Retinal pigment epithelial cell (primary cell): ENCODE measurements at regions not wholly inside any gene's neighbourhood (a gene's known extent, or its start where the extent isn't known, plus 50 kb on each side); places are given as distances from the start of the nearest gene placed in this dataset.

Source experiments
- DNase-seq: peaks from one replicate; pipeline ENCODE4 v3.0.0-alpha.2; 2010; ENCODE audit warnings: low read depth
- H3K4me3 ChIP-seq: 2 replicates; pipeline ENCODE4 v1.5.1; 2011; ENCODE audit warnings: mild to moderate bottlenecking, low read length, control low read depth, moderate library complexity
- CTCF ChIP-seq: conservative IDR thresholded peaks from 2 replicates; pipeline ENCODE4 v1.5.1; 2011; ENCODE audit warnings: low read depth, low read length, control low read depth, inconsistent platforms

DNA sequence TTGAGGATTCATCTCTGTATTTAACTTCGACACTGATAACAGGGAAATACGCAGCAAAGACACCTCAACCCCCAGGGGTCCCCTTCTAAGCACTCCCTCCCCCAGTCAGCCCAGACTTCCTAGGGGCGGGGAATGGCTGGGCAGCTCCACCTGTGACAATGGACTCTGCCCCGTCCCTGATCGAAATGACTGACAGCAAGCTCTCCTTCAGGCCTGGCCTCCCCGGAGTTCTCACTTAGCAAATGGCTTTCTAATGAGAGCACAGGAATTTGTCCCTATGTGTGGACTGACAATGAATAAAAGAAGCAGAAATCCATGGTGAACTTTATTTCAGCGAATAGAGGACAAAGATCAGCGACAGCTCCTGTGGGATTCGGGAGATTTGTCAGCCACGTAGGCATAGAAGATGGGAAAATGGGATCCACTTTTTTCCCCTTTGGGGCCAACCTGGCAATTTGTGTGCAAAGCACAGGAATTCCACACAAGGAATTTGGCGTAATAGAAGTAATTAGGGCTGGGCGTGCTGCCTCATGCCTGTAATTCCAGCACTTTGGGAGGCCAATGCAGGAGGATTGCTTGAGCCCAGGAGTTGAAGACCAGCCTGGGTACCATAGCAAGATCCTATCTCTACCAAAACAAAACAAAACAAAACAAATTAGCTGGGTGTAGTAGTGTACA, 63.8 kb downstream of the TNFAIP2 start:
- TF ChIP-seq CTCF = no peak
- H3K4me3 ChIP-seq = no peak overlapping the region
- DNase-seq = no peak

- no peak for DNase-seq
- no peak for TF ChIP-seq CTCF
- no peak overlapping the region for H3K4me3 ChIP-seq
Measured at GRCh38 chr14:103187911-103188310, 64.7 kb downstream of the TNFAIP2 start.

GRCh38 chr14:103188810-103189480, 65.7 kb downstream of the TNFAIP2 start:
- TF ChIP-seq CTCF = no peak
- H3K4me3 ChIP-seq = peak overlapping the region; percentile 27
- DNase-seq = no peak

- H3K4me3 ChIP-seq = peak overlapping the region; percentile 27
Measured at GRCh38 chr14:103189481-103190470, 66.5 kb downstream of the TNFAIP2 start.

GRCh38 chr14:103190741-103191140, 67.5 kb downstream of the TNFAIP2 start:
- no peak for TF ChIP-seq CTCF
- H3K4me3 ChIP-seq = no peak overlapping the region
- no peak for DNase-seq

More at GRCh38 chr14:103189481-103190470, 66.5 kb downstream of the TNFAIP2 start:
- TF ChIP-seq CTCF = no peak
- DNase-seq = no peak

DNA sequence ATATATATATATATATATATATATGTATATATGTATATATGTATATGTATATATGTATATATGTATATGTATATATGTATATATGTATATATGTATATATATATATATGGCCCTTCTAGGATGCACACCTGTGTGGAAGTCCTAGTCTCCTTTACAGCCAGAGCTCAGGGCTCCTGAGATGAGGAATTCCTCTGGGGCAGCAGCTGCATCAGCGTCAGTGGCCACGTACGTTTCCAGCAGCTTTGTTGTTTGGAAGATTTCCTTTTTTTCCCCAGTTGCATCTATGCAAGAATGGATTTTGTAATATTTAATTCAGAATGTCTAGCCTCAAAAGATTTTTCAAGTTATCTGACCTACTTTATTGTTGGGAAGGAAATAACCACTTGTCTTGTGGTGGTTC, 68.6 kb downstream of the TNFAIP2 start:
- no peak for TF ChIP-seq CTCF
- DNase-seq = no peak
- H3K4me3 ChIP-seq = no peak overlapping the region
